ENCODE measurements at regions not wholly inside any gene's neighbourhood (a gene's known extent, or its start where the extent isn't known, plus 50 kb on each side); places are given as distances from the start of the nearest gene placed in this dataset.

DNA sequence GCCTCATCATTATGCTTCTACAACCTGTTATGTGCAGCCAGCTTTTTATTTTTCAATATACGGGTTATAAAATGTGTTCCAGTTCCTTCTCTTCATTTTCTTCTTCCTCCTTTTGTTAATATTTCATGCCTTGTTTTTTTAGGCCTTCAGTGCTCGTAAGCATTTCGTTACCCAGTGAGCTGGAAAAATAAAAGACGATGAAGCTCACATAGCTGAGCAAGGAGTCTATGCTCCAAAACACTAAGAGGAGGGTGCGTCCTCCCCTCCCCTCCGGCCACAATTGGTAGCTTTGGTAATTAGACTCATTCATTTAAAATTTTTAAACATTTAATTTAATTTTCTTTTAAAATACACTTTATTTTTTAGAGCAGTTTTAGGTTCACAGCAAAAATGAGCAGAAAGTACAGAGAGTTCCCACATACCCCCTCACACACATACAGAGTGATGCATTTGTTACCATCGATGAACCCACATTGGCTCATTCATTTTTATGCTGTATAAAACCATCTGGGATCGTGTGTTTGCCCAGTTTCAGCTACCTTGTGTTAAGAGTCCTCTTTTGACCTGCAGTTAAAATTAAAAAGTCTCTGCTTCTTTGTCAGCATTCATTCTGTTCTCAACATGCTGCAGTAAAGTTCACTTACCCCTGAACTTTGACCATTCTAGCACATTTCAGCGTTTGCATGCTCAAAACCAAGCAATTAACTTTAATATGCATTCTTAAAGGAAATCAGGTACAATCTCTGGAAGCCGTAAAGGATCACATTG, 223.9 kb downstream of the LACC1 start:
- no peak overlapping the region for H3K56ac ChIP-seq (ENCODE audit: insufficient read length, low read depth, low read length)
- H3T11ph ChIP-seq (ENCODE audit: low read length) = no peak overlapping the region
- peaks cover 12% of the 10 kb centered on the region in 2 experiments for H3K4me1 Mint-ChIP-seq

More for the DNA sequence above, 223.9 kb downstream of the LACC1 start:
- Histone ChIP-seq H3K23me2 (ENCODE audit: insufficient read length, low read depth, low read length, poor library complexity, severe bottlenecking) (no peaks in the 10 kb centered on the region), H3K79me1 (ENCODE audit: insufficient read depth, low read depth, low read length, poor library complexity, severe bottlenecking) (no peaks in the 10 kb centered on the region), H4K5ac (ENCODE audit: insufficient read length, low read depth, low read length) (no peak overlapping the region), H4K8ac (replicated peaks; ENCODE audit: insufficient read length, low read depth, low read length) (no peak overlapping the region), H2BK5ac (ENCODE audit: insufficient read length, low read length) (no peak overlapping the region), H3K9me3 (ENCODE audit: control insufficient read depth, low read depth, low read length) (no peaks in the 10 kb centered on the region), H2BK20ac (ENCODE audit: low read depth, low read length, poor library complexity, severe bottlenecking) (no peak overlapping the region), H3K4ac (ENCODE audit: low read depth, low read length) (no peak overlapping the region), H3K27me3 (ENCODE audit: insufficient read depth, low read length) (no peaks in the 10 kb centered on the region), H2AFZ (ENCODE audit: low read length) (no peak overlapping the region), H3K9ac (ENCODE audit: extremely low read depth, insufficient read length, low read length) (no peak overlapping the region), H3K4me2 (ENCODE audit: insufficient read depth, insufficient read length, low read length) (no peak overlapping the region), H2BK15ac (ENCODE audit: low read depth, low read length) (no peak overlapping the region), H2BK12ac (ENCODE audit: insufficient read length, low read depth, low read length) (no peak overlapping the region), H3K4me1 (ENCODE audit: insufficient read depth, low read length) (no peaks in the 10 kb centered on the region), H2AK5ac (ENCODE audit: insufficient read length, low read length) (no peak overlapping the region), H4K20me1 (ENCODE audit: control insufficient read depth, insufficient read depth, insufficient read length) (no peaks in the 10 kb centered on the region), H3K79me2 (ENCODE audit: insufficient read depth, low read length) (no peaks in the 10 kb centered on the region), H3K14ac (ENCODE audit: insufficient read depth, low read length) (no peak overlapping the region), H4K91ac (ENCODE audit: insufficient read length, low read depth, low read length) (no peak overlapping the region), H3K18ac (ENCODE audit: insufficient read length, low read depth, low read length) (no peak overlapping the region), H3K27ac (ENCODE audit: insufficient read length, low read depth, low read length) (no peak overlapping the region), H2BK120ac (ENCODE audit: low read depth, low read length, poor library complexity, severe bottlenecking) (no peak overlapping the region), H3K23ac (ENCODE audit: insufficient read length, low read depth, low read length) (no peak overlapping the region)
- peaks cover 4 to 19% (median 5%) of the 10 kb centered on the region in 3 experiments; a peak in 6 of 7 replicates for H3K36me3 Mint-ChIP-seq (ENCODE audit: insufficient read depth in 1 of 3, low read depth in 3 of 3)
- H3K27ac Mint-ChIP-seq = no peak overlapping the region
- peaks cover 15 to 20% of the 10 kb centered on the region in 2 experiments for H3K9me3 Mint-ChIP-seq
- no peak for DNase-seq
- WGBS (ENCODE audit: extremely low coverage, insufficient read length, low lambda C conversion rate) = no CpG with 5 or more reads among the region's 10 CpGs
- H3K4me3 Mint-ChIP-seq = no peak overlapping the region
- H3K27me3 Mint-ChIP-seq (ENCODE audit: low read depth) = no peaks in the 10 kb centered on the region; the same call in 1 of the 2 replicates
- TF ChIP-seq CTCF (conservative IDR thresholded peaks at IDR 0.05) = no peak

Measured in H9 (cell line).